C4-2B (cell line): ENCODE measurements at regions not wholly inside any gene's neighbourhood (a gene's known extent, or its start where the extent isn't known, plus 50 kb on each side); places are given as distances from the start of the nearest gene placed in this dataset.

Experiments used
- CTCF ChIP-seq: fragments of 450-650 bp; conservative IDR thresholded peaks from 2 replicates; pipeline ENCODE4 v1.5.1; 2017; ENCODE audit warnings: mild to moderate bottlenecking
- ZFX ChIP-seq: fragments of 450-650 bp; IDR thresholded peaks from 2 replicates; pipeline ENCODE4 v1.6.1; 2017

- TF ChIP-seq CTCF = no peak
- no peak for TF ChIP-seq ZFX
Measured at GRCh38 chr7:106423821-106424475, 139.2 kb upstream of the NAMPT start.
